ENCODE measurements at regions not wholly inside any gene's neighbourhood (a gene's known extent, or its start where the extent isn't known, plus 50 kb on each side); places are given as distances from the start of the nearest gene placed in this dataset.

DNA sequence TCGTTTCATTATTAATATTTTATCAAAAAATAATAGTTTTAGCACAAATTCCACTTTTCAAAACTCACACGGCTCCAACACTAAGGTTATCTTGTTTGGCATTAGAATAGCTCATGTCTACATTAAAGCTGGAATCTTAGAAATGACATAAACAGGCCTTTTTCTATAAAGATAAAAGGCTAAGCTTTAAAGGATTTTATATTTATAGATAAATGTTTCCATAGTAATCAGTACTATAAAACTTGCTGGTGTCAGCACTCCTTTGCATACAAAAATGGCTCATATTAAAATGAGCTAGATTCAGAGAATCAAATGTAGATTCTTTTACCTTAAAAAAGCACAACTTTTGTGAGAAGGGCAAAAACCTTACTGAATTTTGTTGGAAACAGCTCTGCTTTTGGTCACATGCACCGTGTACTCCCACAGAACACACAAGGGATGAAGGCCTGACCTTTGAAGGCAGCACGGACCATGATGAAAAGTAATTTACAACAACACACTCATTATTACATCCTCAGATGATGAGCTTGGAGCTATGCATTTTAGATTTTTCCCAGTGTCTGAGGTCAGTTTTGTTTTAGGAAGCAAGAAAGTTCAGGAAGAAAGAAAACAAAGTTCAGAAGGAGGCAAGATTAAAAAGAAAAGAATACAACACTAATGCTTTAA, 202.8 kb downstream of the BCAT1 start:
- no peaks in the 10 kb centered on the region for H3K79me2 ChIP-seq
- H3K4me3 ChIP-seq (ENCODE audit: low read depth, low read length), result no peak overlapping the region
- H3K36me3 ChIP-seq (ENCODE audit: control insufficient read depth, insufficient read depth, low read length), result no peaks in the 10 kb centered on the region
- no peaks in the 10 kb centered on the region for H3K27me3 ChIP-seq (ENCODE audit: control insufficient read depth, insufficient read depth, low read length)
- H2AFZ ChIP-seq, result no peak overlapping the region
- H3K9ac ChIP-seq, result no peak overlapping the region
- H3K27ac ChIP-seq, result no peak overlapping the region
- no peak for TF ChIP-seq CTCF (IDR thresholded peaks at IDR 0.05)
- H3K9me3 ChIP-seq (ENCODE audit: control insufficient read depth, low read length), result no peaks in the 10 kb centered on the region
- H3K4me2 ChIP-seq (ENCODE audit: low read length), result no peak overlapping the region
- H3K4me1 ChIP-seq, result no peaks in the 10 kb centered on the region

DNA sequence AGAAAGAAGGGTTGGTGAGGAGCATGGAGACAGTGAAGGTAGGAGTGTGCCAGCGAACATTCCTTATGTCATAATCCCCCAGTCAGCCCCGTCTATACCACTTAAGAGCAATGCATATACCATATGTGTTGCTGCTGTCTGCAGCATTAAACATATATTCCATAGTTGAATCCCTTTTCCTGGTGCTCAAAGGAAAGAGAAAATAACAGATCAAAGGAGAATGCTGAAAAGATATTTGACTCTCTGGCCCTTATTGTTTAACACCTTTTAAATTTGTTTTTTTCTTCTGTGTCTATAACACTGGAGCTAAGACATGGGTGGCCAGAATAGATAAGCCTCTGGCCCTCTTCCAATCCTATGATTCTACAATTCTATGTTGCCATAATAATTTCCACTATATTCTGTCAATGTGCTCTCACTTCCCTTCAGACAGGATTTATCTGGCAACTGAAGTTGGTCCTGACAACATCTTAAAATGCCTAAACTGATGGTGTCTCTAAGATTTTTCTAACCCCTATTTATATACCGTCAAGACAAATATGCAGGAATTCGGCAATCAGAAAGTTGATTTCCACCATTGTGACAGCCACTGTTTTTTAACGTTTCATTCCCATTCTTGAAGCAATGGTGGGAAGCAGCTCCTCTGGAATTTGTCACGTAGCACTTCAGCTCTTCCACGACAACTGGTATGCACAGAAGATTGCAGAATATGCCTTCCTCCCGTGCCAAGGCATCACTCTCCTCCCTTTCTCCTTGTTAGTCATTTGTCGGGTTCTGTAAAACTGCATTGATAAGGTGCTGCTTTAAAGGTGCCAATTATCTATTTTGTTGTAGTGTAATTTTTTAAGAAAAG, 204.7 kb downstream of the BCAT1 start:
- no peak overlapping the region for H3K27ac ChIP-seq
- H3K9me3 ChIP-seq (ENCODE audit: control insufficient read depth, low read length), result no peaks in the 10 kb centered on the region
- H3K27me3 ChIP-seq (ENCODE audit: control insufficient read depth, insufficient read depth, low read length), result no peaks in the 10 kb centered on the region
- H3K4me2 ChIP-seq (ENCODE audit: low read length), result no peak overlapping the region
- H3K9ac ChIP-seq, result no peak overlapping the region
- H3K4me1 ChIP-seq, result no peaks in the 10 kb centered on the region
- no peak overlapping the region for H2AFZ ChIP-seq
- H3K36me3 ChIP-seq (ENCODE audit: control insufficient read depth, insufficient read depth, low read length), result no peaks in the 10 kb centered on the region
- TF ChIP-seq CTCF (IDR thresholded peaks at IDR 0.05), result no peak
- no peaks in the 10 kb centered on the region for H3K79me2 ChIP-seq
- no peak overlapping the region for H3K4me3 ChIP-seq (ENCODE audit: low read depth, low read length)

GRCh38 chr12:24742378-24742777, 206.5 kb downstream of the BCAT1 start:
- no peak for TF ChIP-seq CTCF (IDR thresholded peaks at IDR 0.05)
- H3K79me2 ChIP-seq, result no peaks in the 10 kb centered on the region
- no peaks in the 10 kb centered on the region for H3K36me3 ChIP-seq (ENCODE audit: control insufficient read depth, insufficient read depth, low read length)
- no peak overlapping the region for H3K4me3 ChIP-seq (ENCODE audit: low read depth, low read length)
- no peak overlapping the region for H3K27ac ChIP-seq
- H3K4me2 ChIP-seq (ENCODE audit: low read length), result no peak overlapping the region
- H3K27me3 ChIP-seq (ENCODE audit: control insufficient read depth, insufficient read depth, low read length), result no peaks in the 10 kb centered on the region
- H2AFZ ChIP-seq, result no peak overlapping the region
- H3K9me3 ChIP-seq (ENCODE audit: control insufficient read depth, low read length), result no peaks in the 10 kb centered on the region
- no peak overlapping the region for H3K9ac ChIP-seq
- no peaks in the 10 kb centered on the region for H3K4me1 ChIP-seq

GRCh38 chr12:24741216-24741615, 207.7 kb downstream of the BCAT1 start:
- no peak overlapping the region for H3K27ac ChIP-seq
- no peaks in the 10 kb centered on the region for H3K9me3 ChIP-seq (ENCODE audit: control insufficient read depth, low read length)
- no peaks in the 10 kb centered on the region for H3K4me1 ChIP-seq
- no peak overlapping the region for H2AFZ ChIP-seq
- H3K4me3 ChIP-seq (ENCODE audit: low read depth, low read length), result no peak overlapping the region
- TF ChIP-seq CTCF (IDR thresholded peaks at IDR 0.05), result no peak
- H3K9ac ChIP-seq, result no peak overlapping the region
- H3K4me2 ChIP-seq (ENCODE audit: low read length), result no peak overlapping the region
- no peaks in the 10 kb centered on the region for H3K36me3 ChIP-seq (ENCODE audit: control insufficient read depth, insufficient read depth, low read length)
- H3K27me3 ChIP-seq (ENCODE audit: control insufficient read depth, insufficient read depth, low read length), result no peaks in the 10 kb centered on the region
- no peaks in the 10 kb centered on the region for H3K79me2 ChIP-seq
